ENCODE measurements at regions not wholly inside any gene's neighbourhood (a gene's known extent, or its start where the extent isn't known, plus 50 kb on each side); places are given as distances from the start of the nearest gene placed in this dataset.
"Not testable (repeated sequence)": the region's sequence is repeated elsewhere in the genome, so short reads cannot be mapped to it uniquely, and the experiment has no call there.

- TF ChIP-seq CTCF, EZH2 (IDR thresholded peaks at IDR 0.05): not testable (repeated sequence)
These were observed 417.7 kb upstream of the POU3F2 start for GRCh38 chr6:98416497-98417158.

Data from neural progenitor cell (in vitro differentiated cells).